ENCODE measurements at regions not wholly inside any gene's neighbourhood (a gene's known extent, or its start where the extent isn't known, plus 50 kb on each side); places are given as distances from the start of the nearest gene placed in this dataset.

- no peak for TF ChIP-seq POLR2AphosphoS5 (IDR thresholded peaks at IDR 0.05; ENCODE audit: borderline replicate concordance, low read depth, low read length)
- no peak for TF ChIP-seq EZH2 (IDR thresholded peaks at IDR 0.05)
- no peak for TF ChIP-seq FOXP2 (optimal IDR thresholded peaks at IDR 0.05; ENCODE audit: control extremely low read depth, extremely low read length, insufficient read depth)
Observed at GRCh38 chr6:40936818-40937251, 102.2 kb downstream of the UNC5CL start.

Measured in SK-N-MC (cell line).